ENCODE measurements at regions not wholly inside any gene's neighbourhood (a gene's known extent, or its start where the extent isn't known, plus 50 kb on each side); places are given as distances from the start of the nearest gene placed in this dataset.

DNA sequence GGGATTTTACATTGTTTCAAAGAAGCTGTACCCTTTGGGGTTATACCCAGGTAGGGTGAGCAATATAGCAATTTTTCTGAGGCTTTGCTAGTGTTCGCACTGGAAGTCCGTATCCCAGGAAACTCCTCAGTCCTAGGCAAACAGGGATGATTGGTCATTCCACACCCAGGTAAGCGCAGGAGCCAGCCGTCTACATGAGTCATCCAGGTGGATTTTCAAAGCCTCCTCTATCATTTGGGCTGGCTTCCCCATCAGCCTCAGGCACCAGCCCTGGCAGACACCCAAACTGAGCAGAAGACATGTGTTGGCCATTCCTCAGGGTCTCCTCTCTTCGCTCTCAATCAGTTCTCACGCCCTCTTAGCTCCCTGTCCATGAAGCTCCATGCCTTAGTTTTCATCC lies 135.6 kb downstream of the AIPL1 start:
- H3K9ac ChIP-seq (ENCODE audit: insufficient read depth in 1 of 2, low read length in 2 of 2), result no peak overlapping the region
- no peak overlapping the region for H3K27ac ChIP-seq (ENCODE audit: low read depth in 1 of 2, low read length in 1 of 2)
- DNase-seq (no peak), ATAC-seq (ENCODE audit: insufficient read depth, low FRiP score) (no peak)
- no peak overlapping the region for H3K4me3 ChIP-seq
- no peaks in the 10 kb centered on the region for H3K27me3 ChIP-seq (ENCODE audit: control insufficient read depth in 3 of 3, insufficient read depth in 3 of 3, low read length in 2 of 3)
- no peaks in the 10 kb centered on the region for H3K36me3 ChIP-seq (ENCODE audit: control insufficient read depth in 4 of 4, insufficient read depth in 4 of 4, low read length in 4 of 4)
- TF ChIP-seq, protein P1, sequence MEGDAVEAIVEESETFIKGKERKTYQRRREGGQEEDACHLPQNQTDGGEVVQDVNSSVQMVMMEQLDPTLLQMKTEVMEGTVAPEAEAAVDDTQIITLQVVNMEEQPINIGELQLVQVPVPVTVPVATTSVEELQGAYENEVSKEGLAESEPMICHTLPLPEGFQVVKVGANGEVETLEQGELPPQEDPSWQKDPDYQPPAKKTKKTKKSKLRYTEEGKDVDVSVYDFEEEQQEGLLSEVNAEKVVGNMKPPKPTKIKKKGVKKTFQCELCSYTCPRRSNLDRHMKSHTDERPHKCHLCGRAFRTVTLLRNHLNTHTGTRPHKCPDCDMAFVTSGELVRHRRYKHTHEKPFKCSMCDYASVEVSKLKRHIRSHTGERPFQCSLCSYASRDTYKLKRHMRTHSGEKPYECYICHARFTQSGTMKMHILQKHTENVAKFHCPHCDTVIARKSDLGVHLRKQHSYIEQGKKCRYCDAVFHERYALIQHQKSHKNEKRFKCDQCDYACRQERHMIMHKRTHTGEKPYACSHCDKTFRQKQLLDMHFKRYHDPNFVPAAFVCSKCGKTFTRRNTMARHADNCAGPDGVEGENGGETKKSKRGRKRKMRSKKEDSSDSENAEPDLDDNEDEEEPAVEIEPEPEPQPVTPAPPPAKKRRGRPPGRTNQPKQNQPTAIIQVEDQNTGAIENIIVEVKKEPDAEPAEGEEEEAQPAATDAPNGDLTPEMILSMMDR (IDR thresholded peaks at IDR 0.05; ENCODE audit: control extremely low read depth, extremely low read depth), result no peak
- H3K9me3 ChIP-seq (ENCODE audit: control insufficient read depth in 4 of 4, insufficient read depth in 3 of 4, low read length in 3 of 4), result peaks cover 0 to 6% (median 0%) of the 10 kb centered on the region in 4 donors
- no peaks in the 10 kb centered on the region for H3K4me1 ChIP-seq (ENCODE audit: control insufficient read depth in 5 of 5, insufficient read depth in 5 of 5, low read length in 5 of 5)
- WGBS, 2 donors, result 78 to 85% methylated on average over 6 of the region's 6 CpGs

DNA sequence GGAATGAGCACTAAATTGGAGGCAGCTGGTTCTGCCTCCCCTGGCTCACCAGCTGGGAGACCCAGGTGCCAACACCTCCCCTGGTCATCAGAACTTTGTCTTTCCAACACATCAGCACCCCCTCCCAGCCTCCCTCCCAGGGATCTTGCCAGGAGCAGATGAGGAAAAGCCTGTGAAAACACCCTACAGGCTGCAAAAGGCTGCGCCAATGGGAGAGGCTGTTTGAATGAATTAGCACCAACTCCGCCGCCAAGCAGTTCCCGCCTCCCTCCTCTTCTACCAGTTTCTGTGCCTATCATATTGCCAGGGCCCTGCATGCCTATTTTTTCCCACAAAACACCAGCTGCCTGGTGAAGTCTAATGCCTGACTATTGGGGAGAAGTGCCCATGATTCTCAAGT lies 137.0 kb downstream of the AIPL1 start:
- no peaks in the 10 kb centered on the region for H3K27me3 ChIP-seq (ENCODE audit: control insufficient read depth in 3 of 3, insufficient read depth in 3 of 3, low read length in 2 of 3)
- no peak overlapping the region for H3K27ac ChIP-seq (ENCODE audit: low read depth in 1 of 2, low read length in 1 of 2)
- H3K36me3 ChIP-seq (ENCODE audit: control insufficient read depth in 4 of 4, insufficient read depth in 4 of 4, low read length in 4 of 4), result no peaks in the 10 kb centered on the region
- H3K4me1 ChIP-seq (ENCODE audit: control insufficient read depth in 5 of 5, insufficient read depth in 5 of 5, low read length in 5 of 5), result no peaks in the 10 kb centered on the region
- no peak for DNase-seq
- TF ChIP-seq, protein P1 (IDR thresholded peaks at IDR 0.05; ENCODE audit: control extremely low read depth, extremely low read depth), result no peak
- H3K4me3 ChIP-seq, result no peak overlapping the region
- peaks cover 0 to 4% (median 0%) of the 10 kb centered on the region in 4 donors for H3K9me3 ChIP-seq (ENCODE audit: control insufficient read depth in 4 of 4, insufficient read depth in 3 of 4, low read length in 3 of 4)
- no peak for ATAC-seq (ENCODE audit: insufficient read depth, low FRiP score)
- H3K9ac ChIP-seq (ENCODE audit: insufficient read depth in 1 of 2, low read length in 2 of 2), result no peak overlapping the region
- 74 to 81% methylated on average over 4 of the region's 4 CpGs for WGBS, 2 donors

DNA sequence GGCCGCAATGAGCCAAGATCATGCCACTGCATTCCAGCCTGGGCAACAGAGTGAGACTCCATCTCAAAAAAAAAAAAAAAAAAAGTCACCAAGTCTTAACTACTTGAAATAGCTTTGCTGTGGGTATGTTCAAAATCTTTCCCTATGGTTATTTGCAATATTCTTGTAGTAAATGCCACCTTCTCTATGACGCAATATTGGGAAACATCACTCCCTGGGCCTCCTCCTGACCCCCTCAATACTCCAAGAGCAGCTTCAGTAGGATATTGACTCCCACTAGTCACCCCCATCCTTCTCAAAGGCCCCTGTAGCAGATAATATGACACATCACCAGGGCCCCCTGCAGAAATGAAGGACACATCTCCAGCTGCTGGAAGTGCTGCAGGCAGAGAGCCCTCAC lies 137.8 kb downstream of the AIPL1 start:
- Histone ChIP-seq H3K4me3 (no peak overlapping the region), H3K27ac (ENCODE audit: low read depth in 1 of 2, low read length in 1 of 2) (no peak overlapping the region), H3K9me3 (ENCODE audit: control insufficient read depth in 4 of 4, insufficient read depth in 3 of 4, low read length in 3 of 4) (peaks cover 0 to 4% (median 0%) of the 10 kb centered on the region in 4 donors), H3K9ac (ENCODE audit: insufficient read depth in 1 of 2, low read length in 2 of 2) (no peak overlapping the region), H3K36me3 (ENCODE audit: control insufficient read depth in 4 of 4, insufficient read depth in 4 of 4, low read length in 4 of 4) (no peaks in the 10 kb centered on the region), H3K4me1 (ENCODE audit: control insufficient read depth in 5 of 5, insufficient read depth in 5 of 5, low read length in 5 of 5) (no peaks in the 10 kb centered on the region), H3K27me3 (ENCODE audit: control insufficient read depth in 3 of 3, insufficient read depth in 3 of 3, low read length in 2 of 3) (peaks cover 0 to 2% (median 0%) of the 10 kb centered on the region in 3 donors)
- TF ChIP-seq, protein P1 (IDR thresholded peaks at IDR 0.05; ENCODE audit: control extremely low read depth, extremely low read depth), result no peak
- WGBS, 2 donors, result 94 to 95% methylated on average over 1 to 2 of the region's 2 CpGs
- DNase-seq (no peak), ATAC-seq (ENCODE audit: insufficient read depth, low FRiP score) (no peak)

Measured in lung (tissue), 11 donors.